Mesenchymal stem cell (in vitro differentiated cells and primary cell): ENCODE measurements at regions not wholly inside any gene's neighbourhood (a gene's known extent, or its start where the extent isn't known, plus 50 kb on each side); places are given as distances from the start of the nearest gene placed in this dataset.
A peak's percentile ranks its signal among the peaks of the same experiment; 100 is the strongest.

Experiments used
- DNase-seq: peaks from one replicate; pipeline ENCODE4 v3.0.0-alpha.2; 2013
- H2AFZ ChIP-seq: one replicate; pipeline ENCODE4 v1.6.1; 2013; ENCODE audit warnings: low read depth, mild to moderate bottlenecking, control low read depth, inconsistent platforms, low read length, moderate library complexity
- H2AK5ac ChIP-seq: 2 replicates; pipeline ENCODE4 v1.6.1; 2013; ENCODE audit warnings: low read length, moderate library complexity, mild to moderate bottlenecking, inconsistent platforms; ENCODE audit not compliant: severe bottlenecking
- H2BK120ac ChIP-seq: one replicate; pipeline ENCODE4 v1.6.1; 2013; ENCODE audit warnings: low read depth, mild to moderate bottlenecking, inconsistent platforms, low read length, moderate library complexity
- H2BK12ac ChIP-seq, 2 experiments: one replicate each; pipeline ENCODE4 v1.6.1; 2013; ENCODE audit warnings: inconsistent platforms in 2 of 2, low read length in 2 of 2, mild to moderate bottlenecking in 2 of 2, moderate library complexity in 2 of 2, control low read depth in 1 of 2
- H2BK15ac ChIP-seq: one replicate; pipeline ENCODE4 v1.6.1; 2013; ENCODE audit warnings: mild to moderate bottlenecking, low read depth, inconsistent platforms; ENCODE audit not compliant: poor library complexity, severe bottlenecking
- H2BK5ac ChIP-seq: 2 replicates; pipeline ENCODE4 v1.6.1; 2013; ENCODE audit warnings: low read depth, mild to moderate bottlenecking, low read length, control low read depth, inconsistent platforms; ENCODE audit not compliant: poor library complexity, severe bottlenecking
- H3K14ac ChIP-seq, 2 experiments: one replicate each; pipeline ENCODE4 v1.6.1; 2013; ENCODE audit warnings: inconsistent platforms in 2 of 2, low read length in 2 of 2, control low read depth in 1 of 2, mild to moderate bottlenecking in 1 of 2, moderate library complexity in 1 of 2
- H3K18ac ChIP-seq, 2 experiments: one replicate each; pipeline ENCODE4 v1.6.1; 2013; ENCODE audit warnings: inconsistent platforms in 2 of 2, low read length in 2 of 2, control low read depth in 1 of 2, low read depth in 1 of 2, mild to moderate bottlenecking in 1 of 2
- H3K23ac ChIP-seq, 2 experiments: one replicate each; pipeline ENCODE4 v1.6.1; 2013; ENCODE audit warnings: inconsistent platforms in 2 of 2, low read length in 2 of 2, mild to moderate bottlenecking in 2 of 2, moderate library complexity in 2 of 2, control low read depth in 1 of 2
- H3K27ac ChIP-seq: 2 replicates; pipeline ENCODE4 v1.5.1; 2013; ENCODE audit warnings: mild to moderate bottlenecking, moderate library complexity, low read length, control low read depth, inconsistent platforms; ENCODE audit not compliant: poor library complexity, severe bottlenecking
- H3K27me3 ChIP-seq, 2 experiments: 2 replicates each; pipeline versions ENCODE4 v1.6.1 to v1.7.0; 2013; ENCODE audit warnings: low read length in 2 of 2, mild to moderate bottlenecking in 2 of 2, moderate library complexity in 2 of 2, control low read depth in 1 of 2, inconsistent platforms in 1 of 2; ENCODE audit not compliant: control insufficient read depth in 1 of 2, insufficient read depth in 1 of 2
- H3K36me3 ChIP-seq, 2 experiments: 2 replicates each; pipeline versions ENCODE4 v1.6.1 to v1.7.0; 2013; ENCODE audit warnings: low read length in 2 of 2, control low read depth in 1 of 2, inconsistent platforms in 1 of 2, low read depth in 1 of 2, mild to moderate bottlenecking in 1 of 2; ENCODE audit not compliant: insufficient read depth in 2 of 2, control insufficient read depth in 1 of 2
- H3K4ac ChIP-seq, 2 experiments: one replicate each; pipeline ENCODE4 v1.6.1; 2013; ENCODE audit warnings: inconsistent platforms in 2 of 2, low read length in 2 of 2, mild to moderate bottlenecking in 2 of 2, moderate library complexity in 2 of 2, control low read depth in 1 of 2, low read depth in 1 of 2
- H3K4me1 ChIP-seq: 2 replicates; pipeline ENCODE4 v1.6.1; 2013; ENCODE audit warnings: low read depth, low read length, control low read depth; ENCODE audit not compliant: control insufficient read depth, insufficient read depth
- H3K4me2 ChIP-seq: 2 replicates; pipeline ENCODE4 v1.6.1; 2013; ENCODE audit warnings: low read length, mild to moderate bottlenecking, inconsistent platforms; ENCODE audit not compliant: poor library complexity, severe bottlenecking
- H3K4me3 ChIP-seq, 2 experiments: 2 replicates each; pipeline versions ENCODE4 v1.5.1 to v1.7.0; 2013; ENCODE audit warnings: low read length in 2 of 2, mild to moderate bottlenecking in 2 of 2, control low read depth in 1 of 2, low read depth in 1 of 2; ENCODE audit not compliant: insufficient read depth in 1 of 2
- H3K79me1 ChIP-seq: replicated peaks from 2 replicates; pipeline ENCODE4 v1.6.1; 2013; ENCODE audit warnings: mild to moderate bottlenecking, control low read depth, low read length, inconsistent platforms; ENCODE audit not compliant: poor library complexity, severe bottlenecking
- H3K9ac ChIP-seq: 2 replicates; pipeline ENCODE4 v1.7.0; 2013; ENCODE audit warnings: mild to moderate bottlenecking, low read length, moderate library complexity
- H3K9me3 ChIP-seq: 2 replicates; pipeline ENCODE4 v1.7.0; 2013; ENCODE audit warnings: mild to moderate bottlenecking, low read length; ENCODE audit not compliant: control insufficient read depth
- H4K8ac ChIP-seq: one replicate; pipeline ENCODE4 v1.6.1; 2013; ENCODE audit warnings: inconsistent platforms, mild to moderate bottlenecking, low read length, moderate library complexity
- H4K91ac ChIP-seq: one replicate; pipeline ENCODE4 v1.6.1; 2013; ENCODE audit warnings: mild to moderate bottlenecking, low read length, inconsistent platforms
- whole genome bisulfite sequencing: methylation state at CpG from one replicate; pipeline ENCODE4 v1.1.7; 2013; ENCODE audit warnings: mixed read lengths; 5-methylcytosine and 5-hydroxymethylcytosine counted together

- no peak overlapping the region for H2BK12ac ChIP-seq
- no peak overlapping the region for H2AFZ ChIP-seq
- H3K4me2 ChIP-seq = no peak overlapping the region
- no peaks in the 10 kb centered on the region for H3K36me3 ChIP-seq
- WGBS = 100% methylated on average over 4 of the region's 5 CpGs
- no peak overlapping the region for H3K9ac ChIP-seq
- no peak overlapping the region for H2BK5ac ChIP-seq
- H3K27me3 ChIP-seq = peaks cover 0 to 4% of the 10 kb centered on the region in 2 experiments
- H3K4ac ChIP-seq = no peak overlapping the region
- H3K18ac ChIP-seq = no peak overlapping the region
- H2BK15ac ChIP-seq = no peak overlapping the region
- no peak for DNase-seq
- H2AK5ac ChIP-seq = no peak overlapping the region
- no peak overlapping the region for H4K91ac ChIP-seq
- peaks cover 4% of the 10 kb centered on the region for H3K9me3 ChIP-seq
- H4K8ac ChIP-seq = no peak overlapping the region
- no peak overlapping the region for H3K14ac ChIP-seq
- no peak overlapping the region for H3K4me3 ChIP-seq
- no peak overlapping the region for H3K27ac ChIP-seq
- H2BK120ac ChIP-seq = no peak overlapping the region
- H3K79me1 ChIP-seq = no peaks in the 10 kb centered on the region
- no peaks in the 10 kb centered on the region for H3K4me1 ChIP-seq
- H3K23ac ChIP-seq = no peak overlapping the region
These were observed 138.8 kb upstream of the VSTM2B start for GRCh38 chr19:29386970-29387369.

GRCh38 chr19:29387586-29387985 lies 138.2 kb upstream of the VSTM2B start:
- Histone ChIP-seq H2BK5ac (no peak overlapping the region), H3K4me3 (no peak overlapping the region)
- 78% methylated on average over 13 of the region's 13 CpGs for WGBS

GRCh38 chr19:29389495-29389894 lies 136.3 kb upstream of the VSTM2B start:
- WGBS = 38% methylated on average over 3 of the region's 3 CpGs
- Histone ChIP-seq H4K91ac (no peak overlapping the region), H3K4me1 (no peaks in the 10 kb centered on the region)

More at GRCh38 chr19:29387586-29387985, 138.2 kb upstream of the VSTM2B start:
- no peak overlapping the region for H2BK120ac ChIP-seq
- no peak overlapping the region for H3K9ac ChIP-seq
- peaks cover 0 to 4% of the 10 kb centered on the region in 2 experiments for H3K27me3 ChIP-seq
- peaks cover 4% of the 10 kb centered on the region for H3K9me3 ChIP-seq
- H4K91ac ChIP-seq = peak overlapping the region; percentile 62
- H3K18ac ChIP-seq = no peak overlapping the region
- no peak overlapping the region for H3K23ac ChIP-seq
- no peak for DNase-seq
- H3K14ac ChIP-seq = no peak overlapping the region
- no peak overlapping the region for H4K8ac ChIP-seq
- H3K79me1 ChIP-seq = no peaks in the 10 kb centered on the region
- no peaks in the 10 kb centered on the region for H3K4me1 ChIP-seq
- H3K4me2 ChIP-seq = no peak overlapping the region
- no peaks in the 10 kb centered on the region for H3K36me3 ChIP-seq
- no peak overlapping the region for H2BK15ac ChIP-seq
- H2AK5ac ChIP-seq = no peak overlapping the region
- H2BK12ac ChIP-seq = no peak overlapping the region
- H3K4ac ChIP-seq = no peak overlapping the region
- H3K27ac ChIP-seq = no peak overlapping the region
- H2AFZ ChIP-seq = no peak overlapping the region

GRCh38 chr19:29390742-29391141 lies 135.1 kb upstream of the VSTM2B start:
- no peak overlapping the region for H2BK120ac ChIP-seq
- H3K4me3 ChIP-seq = no peak overlapping the region
- H2AK5ac ChIP-seq = no peak overlapping the region
- no peak overlapping the region for H2BK12ac ChIP-seq
- no peak overlapping the region for H3K18ac ChIP-seq
- no peak overlapping the region for H2BK15ac ChIP-seq
- H3K27me3 ChIP-seq = peaks cover 0 to 3% of the 10 kb centered on the region in 2 experiments
- no peak overlapping the region for H3K14ac ChIP-seq
- H3K27ac ChIP-seq = no peak overlapping the region
- no peak overlapping the region for H3K4me2 ChIP-seq
- no peak overlapping the region for H4K91ac ChIP-seq
- no peak overlapping the region for H3K4ac ChIP-seq
- H3K9me3 ChIP-seq = peaks cover 4% of the 10 kb centered on the region
- no peak overlapping the region for H3K23ac ChIP-seq
- H3K9ac ChIP-seq = no peak overlapping the region
- no peaks in the 10 kb centered on the region for H3K79me1 ChIP-seq
- no peak overlapping the region for H2AFZ ChIP-seq
- no peak for DNase-seq
- no peak overlapping the region for H4K8ac ChIP-seq
- H3K36me3 ChIP-seq = no peaks in the 10 kb centered on the region
- no peaks in the 10 kb centered on the region for H3K4me1 ChIP-seq
- no peak overlapping the region for H2BK5ac ChIP-seq

More at GRCh38 chr19:29389495-29389894, 136.3 kb upstream of the VSTM2B start:
- Histone ChIP-seq H3K27ac (no peak overlapping the region), H3K4me3 (no peak overlapping the region), H3K18ac (no peak overlapping the region), H2AK5ac (no peak overlapping the region), H2AFZ (no peak overlapping the region), H3K23ac (no peak overlapping the region), H3K9me3 (peaks cover 4% of the 10 kb centered on the region), H3K4ac (no peak overlapping the region), H3K36me3 (no peaks in the 10 kb centered on the region), H3K14ac (no peak overlapping the region), H2BK120ac (no peak overlapping the region), H3K79me1 (no peaks in the 10 kb centered on the region), H3K9ac (no peak overlapping the region), H2BK15ac (no peak overlapping the region), H3K4me2 (no peak overlapping the region), H2BK12ac (no peak overlapping the region), H2BK5ac (no peak overlapping the region), H4K8ac (no peak overlapping the region), H3K27me3 (no peaks in the 10 kb centered on the region)
- DNase-seq = no peak
